ENCODE measurements at regions not wholly inside any gene's neighbourhood (a gene's known extent, or its start where the extent isn't known, plus 50 kb on each side); places are given as distances from the start of the nearest gene placed in this dataset.
"Not testable (repeated sequence)": the region's sequence is repeated elsewhere in the genome, so short reads cannot be mapped to it uniquely, and the experiment has no call there.

GRCh38 chr14:35174342-35174741, 52.0 kb downstream of the PRORP start:
- TF ChIP-seq CTCF (IDR thresholded peaks at IDR 0.05; ENCODE audit: low read depth, low read length, missing control alignments), result no peak
- no peak for DNase-seq (ENCODE audit: extremely low read depth, low read depth)
- no peak overlapping the region for H3K4me3 ChIP-seq (replicated peaks; ENCODE audit: low read depth, low read length)

DNA sequence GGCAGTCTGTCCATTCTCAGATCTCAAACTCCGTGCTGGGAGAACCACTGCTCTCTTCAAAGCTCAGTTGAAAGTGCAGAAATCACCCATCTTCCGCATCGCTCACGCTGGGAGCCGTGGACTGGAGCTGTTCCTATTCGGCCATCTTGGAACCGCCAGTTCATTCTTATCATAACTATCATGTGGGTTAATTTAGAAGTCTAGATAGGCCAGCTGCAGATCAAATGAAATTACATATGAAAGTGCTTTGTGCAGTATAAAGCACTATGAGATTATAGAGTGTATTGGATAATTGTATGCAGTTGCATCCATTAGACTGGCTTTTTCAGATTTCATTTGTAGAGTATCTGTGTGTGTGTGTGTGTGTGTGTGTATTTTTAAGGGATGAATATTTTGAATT, 57.8 kb downstream of the PRORP start:
- no peak overlapping the region for H3K4me3 ChIP-seq (replicated peaks; ENCODE audit: low read depth, low read length)
- DNase-seq (ENCODE audit: extremely low read depth, low read depth), result no peak
- no peak for TF ChIP-seq CTCF (IDR thresholded peaks at IDR 0.05; ENCODE audit: low read depth, low read length, missing control alignments)

DNA sequence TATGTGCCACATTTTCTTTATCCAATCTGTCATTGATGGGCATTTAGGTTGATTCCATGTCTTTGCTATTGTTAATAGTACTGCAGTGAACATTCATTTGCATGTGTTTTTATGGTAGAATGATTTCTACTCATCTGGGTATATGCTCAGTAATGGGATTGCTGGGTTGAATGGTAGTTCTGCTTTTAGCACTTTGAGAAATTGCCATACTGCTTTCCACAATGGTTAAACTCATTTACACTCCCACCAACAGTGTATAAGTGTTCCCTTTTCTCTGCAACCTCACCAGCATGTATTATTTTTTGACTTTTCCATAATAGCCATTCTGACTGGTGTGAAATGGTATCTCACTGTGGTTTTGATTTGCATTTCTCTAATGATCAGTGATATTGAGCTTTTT, 62.5 kb downstream of the PRORP start:
- not testable (repeated sequence) for DNase-seq (ENCODE audit: extremely low read depth, low read depth); H3K4me3 ChIP-seq (replicated peaks; ENCODE audit: low read depth, low read length)

DNA sequence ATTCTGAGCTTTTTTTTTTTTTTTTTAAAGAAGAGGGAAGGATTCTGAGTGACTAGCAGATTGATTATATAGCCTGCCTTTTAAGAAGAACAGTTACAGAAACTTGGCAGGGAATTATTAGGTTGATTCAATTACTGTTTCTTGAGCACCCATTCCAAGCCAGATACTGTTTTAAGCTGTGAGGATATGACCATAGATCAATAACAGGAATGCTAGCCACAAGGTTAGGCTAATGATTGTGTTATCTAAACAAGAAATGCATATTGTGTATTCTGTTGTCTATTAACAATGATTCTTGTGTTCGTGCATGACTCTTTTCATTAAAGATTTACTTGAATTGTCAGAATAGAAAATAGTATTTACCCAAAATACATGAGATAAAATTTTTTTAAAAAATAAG, 67.1 kb downstream of the PRORP start:
- DNase-seq (ENCODE audit: extremely low read depth, low read depth), result no peak
- no peak for TF ChIP-seq CTCF (IDR thresholded peaks at IDR 0.05; ENCODE audit: low read depth, low read length, missing control alignments)
- H3K4me3 ChIP-seq (replicated peaks; ENCODE audit: low read depth, low read length), result no peak overlapping the region

DNA sequence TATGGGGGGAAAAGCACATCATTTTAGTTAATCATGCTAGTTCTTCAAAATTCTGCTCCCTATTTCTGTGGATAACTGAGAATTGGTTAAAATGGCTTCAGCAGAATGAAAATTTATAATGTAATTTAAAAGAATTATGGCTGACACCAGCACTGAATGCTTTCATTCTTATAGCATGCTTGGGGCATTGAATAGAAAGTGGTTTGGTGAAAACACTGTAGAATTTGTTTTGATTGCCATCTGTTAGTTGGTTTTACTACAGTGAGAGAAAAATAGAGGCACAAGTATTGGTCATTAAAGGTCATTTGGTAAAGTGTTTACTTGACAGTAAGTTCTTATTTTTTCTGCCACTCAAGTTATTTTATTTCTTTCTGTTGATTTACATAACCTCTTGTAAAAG, 70.8 kb downstream of the PRORP start:
- TF ChIP-seq CTCF (IDR thresholded peaks at IDR 0.05; ENCODE audit: low read depth, low read length, missing control alignments), result no peak
- DNase-seq (ENCODE audit: extremely low read depth, low read depth), result no peak
- no peak overlapping the region for H3K4me3 ChIP-seq (replicated peaks; ENCODE audit: low read depth, low read length)

DNA sequence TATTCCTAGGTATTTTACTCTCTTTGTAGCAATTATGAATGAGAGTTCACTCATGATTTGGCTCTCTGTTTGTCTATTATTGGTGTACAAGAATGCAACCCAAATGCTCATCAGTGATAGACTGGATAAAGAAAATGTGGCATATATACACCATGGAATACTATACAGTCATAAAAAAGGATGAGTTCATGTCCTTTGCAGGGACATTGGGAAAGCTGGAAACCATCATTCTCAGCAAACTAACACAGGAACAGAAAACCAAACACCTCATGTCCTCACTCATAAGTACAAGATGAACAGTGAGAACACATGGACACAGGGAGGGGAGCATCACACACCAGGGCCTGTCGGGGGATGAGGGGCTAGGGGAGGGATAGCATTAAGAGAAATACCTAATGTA, 71.8 kb downstream of the PRORP start:
- not testable (repeated sequence) for DNase-seq (ENCODE audit: extremely low read depth, low read depth); H3K4me3 ChIP-seq (replicated peaks; ENCODE audit: low read depth, low read length)

- no peak for DNase-seq (ENCODE audit: extremely low read depth, low read depth)
- H3K4me3 ChIP-seq (replicated peaks; ENCODE audit: low read depth, low read length), result no peak overlapping the region
- TF ChIP-seq CTCF (IDR thresholded peaks at IDR 0.05; ENCODE audit: low read depth, low read length, missing control alignments), result no peak
Observed at GRCh38 chr14:35196571-35196970, 74.2 kb downstream of the PRORP start.

GRCh38 chr14:35197015-35197414, 74.7 kb downstream of the PRORP start:
- DNase-seq (ENCODE audit: extremely low read depth, low read depth), result no peak

More at GRCh38 chr14:35197015-35197414, 74.7 kb downstream of the PRORP start:
- no peak overlapping the region for H3K4me3 ChIP-seq (replicated peaks; ENCODE audit: low read depth, low read length)
- TF ChIP-seq CTCF (IDR thresholded peaks at IDR 0.05; ENCODE audit: low read depth, low read length, missing control alignments), result no peak

All from HFF-Myc (cell line).